Panc1 (cell line): ENCODE measurements at regions not wholly inside any gene's neighbourhood (a gene's known extent, or its start where the extent isn't known, plus 50 kb on each side); places are given as distances from the start of the nearest gene placed in this dataset.

Source experiments
- ATAC-seq: fragments of 200-7000 bp; cut with Tn5 transposase; 2 replicates; pipeline ENCODE4 v1.9.1; 2020; ENCODE audit warnings: mild to moderate bottlenecking, moderate library complexity
- BruUV-seq: library from RNA; stranded (reverse); fragments of 400-500 nt; replicated peaks from 2 replicates; lab custom pipeline; 2021; lab: Mats Ljungman, UMichigan
- CTCF ChIA-PET: fragments of 300-600 bp; sonication (Branson Sonifier 250); formaldehyde crosslinking; loops from one replicate; lab custom pipeline; 2022; ENCODE audit warnings: antibody characterized with exemption; lab: Charles Lee
- POLR2A ChIA-PET: fragments of 300-600 bp; sonication (Branson Sonifier 250); formaldehyde crosslinking; loops from one replicate; lab custom pipeline; 2022; ENCODE audit warnings: antibody characterized with exemption; lab: Charles Lee
- DNase-seq: peaks from one replicate; pipeline ENCODE4 v3.0.0-alpha.2; 2010; ENCODE audit warnings: low read depth, low spot score
- H3K27ac ChIP-seq: 2 replicates; pipeline ENCODE4 v1.5.1; 2011; ENCODE audit warnings: mild to moderate bottlenecking, low read length, inconsistent platforms
- H3K27me3 ChIP-seq: fragments of 200-500 bp; sonication (Bioruptor generic); 2 replicates; pipeline ENCODE4 v1.6.0; 2014; ENCODE audit warnings: low read length, inconsistent platforms; ENCODE audit not compliant: control insufficient read depth, insufficient read depth
- H3K36me3 ChIP-seq: fragments of 200-500 bp; sonication (Bioruptor generic); 2 replicates; pipeline ENCODE4 v1.5.1; 2014; ENCODE audit warnings: inconsistent platforms, mild to moderate bottlenecking, low read length, moderate library complexity; ENCODE audit not compliant: control insufficient read depth, insufficient read depth
- H3K4me1 ChIP-seq: 2 replicates; pipeline ENCODE4 v1.5.1; 2011; ENCODE audit warnings: inconsistent platforms, mild to moderate bottlenecking, low read length, moderate library complexity; ENCODE audit not compliant: control insufficient read depth, insufficient read depth
- H3K4me3 ChIP-seq, 2 experiments: 2 replicates each; pipeline ENCODE4 v1.5.1; 2011 to 2012; ENCODE audit warnings: low read depth in 2 of 2, low read length in 2 of 2, mild to moderate bottlenecking in 2 of 2, inconsistent platforms in 1 of 2, moderate library complexity in 1 of 2
- H3K9me3 ChIP-seq: fragments of 200-500 bp; sonication (Bioruptor generic); 2 replicates; pipeline ENCODE4 v1.5.1; 2014; ENCODE audit warnings: low read depth, mild to moderate bottlenecking, inconsistent platforms, low read length, moderate library complexity; ENCODE audit not compliant: control insufficient read depth, insufficient read depth
- CTCF ChIP-seq: fragments of 450-650 bp; IDR thresholded peaks from 2 replicates; pipeline ENCODE4 v1.5.1; 2017; ENCODE audit warnings: mild to moderate bottlenecking
- POLR2AphosphoS5 ChIP-seq: IDR thresholded peaks from 2 replicates; pipeline ENCODE4 v1.6.1; 2012; ENCODE audit warnings: mild to moderate bottlenecking, low read depth, low read length, moderate library complexity
- REST ChIP-seq, 2 experiments: IDR thresholded peaks; 2 replicates each; pipeline ENCODE4 v1.6.1; 2011 to 2012; ENCODE audit warnings: low read depth in 2 of 2, control low read depth in 1 of 2, low read length in 1 of 2, mild to moderate bottlenecking in 1 of 2, moderate library complexity in 1 of 2; ENCODE audit not compliant: insufficient read depth in 1 of 2
- SIN3A ChIP-seq: IDR thresholded peaks from 2 replicates; pipeline ENCODE4 v1.6.1; 2012; ENCODE audit warnings: low read depth, mild to moderate bottlenecking, low read length, moderate library complexity, borderline replicate concordance; ENCODE audit not compliant: insufficient read depth
- TCF7L2 ChIP-seq: IDR thresholded peaks from 2 replicates; pipeline ENCODE4 v1.6.1; 2011; ENCODE audit warnings: mild to moderate bottlenecking, low read depth, low read length, inconsistent platforms
- in situ Hi-C: cut with HindIII; loops from 2 replicates; pipeline ENCODE4 v1.10.0; 2016; ENCODE audit warnings: low sequenced_read_pairs, low pct_unique_long_range_greater_than_20kb
- intact Hi-C: fragments of 100-400 bp; cut with micrococcal nuclease; formaldehyde crosslinking; loops from one replicate; pipeline ENCODE4 v1.10.0; 2022; ENCODE audit not compliant: unreplicated experiment

GRCh38 chr4:181848357-181848756 lies 394.8 kb upstream of the TENM3 start:
- Histone ChIP-seq H3K27me3 (no peaks in the 10 kb centered on the region), H3K4me1 (no peaks in the 10 kb centered on the region), H3K9me3 (no peaks in the 10 kb centered on the region), H3K27ac (no peak overlapping the region), H3K4me3 (no peak overlapping the region), H3K36me3 (no peaks in the 10 kb centered on the region)
- no peak for DNase-seq
- TF ChIP-seq REST (IDR thresholded peaks at IDR 0.05; ENCODE audit: insufficient read depth in 1 of 2, low read depth in 2 of 2, low read length in 1 of 2) (no peak), TCF7L2 (no peak), CTCF (no peak), SIN3A (no peak), POLR2AphosphoS5 (no peak)
- POLR2A ChIA-PET = no interaction called here
- in situ Hi-C loops = no loop called here
- BruUV-seq = no TSS peak
- intact Hi-C loops = no loop called here
- CTCF ChIA-PET = no interaction called here
- no peak for ATAC-seq

- TF ChIP-seq CTCF = no peak
- TF ChIP-seq TCF7L2 = no peak
- TF ChIP-seq SIN3A = no peak
- Histone ChIP-seq H3K9me3 (no peaks in the 10 kb centered on the region), H3K27ac (no peak overlapping the region), H3K36me3 (no peaks in the 10 kb centered on the region), H3K4me3 (no peak overlapping the region), H3K27me3 (no peaks in the 10 kb centered on the region), H3K4me1 (no peaks in the 10 kb centered on the region)
- in situ Hi-C loops = no loop called here
- intact Hi-C loops = no loop called here
- no peak for ATAC-seq
- CTCF ChIA-PET = no interaction called here
- POLR2A ChIA-PET = no interaction called here
- DNase-seq = no peak
- no TSS peak for BruUV-seq
Observed at GRCh38 chr4:181849472-181849871, 393.7 kb upstream of the TENM3 start.
